Osteocyte (in vitro differentiated cells): ENCODE measurements at regions not wholly inside any gene's neighbourhood (a gene's known extent, or its start where the extent isn't known, plus 50 kb on each side); places are given as distances from the start of the nearest gene placed in this dataset.
"Not testable (repeated sequence)": the region's sequence is repeated elsewhere in the genome, so short reads cannot be mapped to it uniquely, and the experiment has no call there.

ENCODE experiments used
- DNase-seq: peaks from one replicate; pipeline ENCODE4 v3.0.0; 2021; ENCODE audit warnings: mixed read lengths; ENCODE audit not compliant: unreplicated experiment; ENCODE audit errors: extremely low spot score
- H3K27ac Mint-ChIP-seq: one replicate; pipeline ENCODE4 v1.8.0; 2021; ENCODE audit warnings: mild to moderate bottlenecking, mixed read lengths; ENCODE audit not compliant: unreplicated experiment
- H3K27me3 Mint-ChIP-seq: one replicate; pipeline ENCODE4 v1.8.0; 2021; ENCODE audit warnings: mixed read lengths; ENCODE audit not compliant: unreplicated experiment
- H3K36me3 Mint-ChIP-seq: one replicate; pipeline ENCODE4 v1.8.0; 2021; ENCODE audit warnings: mixed read lengths; ENCODE audit not compliant: unreplicated experiment
- H3K4me1 Mint-ChIP-seq: one replicate; pipeline ENCODE4 v1.8.0; 2021; ENCODE audit warnings: mixed read lengths; ENCODE audit not compliant: unreplicated experiment
- H3K4me3 Mint-ChIP-seq: one replicate; pipeline ENCODE4 v1.8.0; 2021; ENCODE audit warnings: mild to moderate bottlenecking, moderate library complexity, mixed read lengths; ENCODE audit not compliant: unreplicated experiment
- H3K9me3 Mint-ChIP-seq: one replicate; pipeline ENCODE4 v1.8.0; 2021; ENCODE audit warnings: mixed read lengths; ENCODE audit not compliant: unreplicated experiment
- TF ChIP-seq, protein P1 (sequence below): fragments of 200-600 bp; sonication (generic); IDR thresholded peaks from 2 replicates; pipeline ENCODE4 v1.5.0; 2021; ENCODE audit warnings: antibody characterized with exemption, mild to moderate bottlenecking, moderate library complexity

DNA sequence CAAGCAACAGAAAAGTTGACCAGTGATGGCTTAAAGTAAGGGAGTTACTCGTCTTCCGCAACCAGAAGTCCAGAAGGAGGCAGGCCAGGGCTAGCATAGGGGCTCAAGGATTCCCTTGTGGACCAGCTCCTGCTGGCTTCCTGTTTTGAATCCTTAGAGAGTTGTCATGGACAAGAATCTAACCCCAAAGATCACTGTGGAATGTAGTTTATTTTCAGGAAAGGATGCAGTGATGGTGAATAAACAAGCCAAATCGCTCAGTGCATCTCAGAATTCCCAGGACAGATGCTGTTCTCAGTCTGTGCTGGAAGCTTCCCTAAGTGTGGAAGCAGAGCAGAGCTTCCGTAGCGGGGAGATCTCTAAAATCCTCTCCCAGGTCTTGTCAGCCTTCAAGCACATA lies 311.3 kb downstream of the C12orf75 start:
- no peak overlapping the region for H3K27ac Mint-ChIP-seq
- TF ChIP-seq, protein P1, sequence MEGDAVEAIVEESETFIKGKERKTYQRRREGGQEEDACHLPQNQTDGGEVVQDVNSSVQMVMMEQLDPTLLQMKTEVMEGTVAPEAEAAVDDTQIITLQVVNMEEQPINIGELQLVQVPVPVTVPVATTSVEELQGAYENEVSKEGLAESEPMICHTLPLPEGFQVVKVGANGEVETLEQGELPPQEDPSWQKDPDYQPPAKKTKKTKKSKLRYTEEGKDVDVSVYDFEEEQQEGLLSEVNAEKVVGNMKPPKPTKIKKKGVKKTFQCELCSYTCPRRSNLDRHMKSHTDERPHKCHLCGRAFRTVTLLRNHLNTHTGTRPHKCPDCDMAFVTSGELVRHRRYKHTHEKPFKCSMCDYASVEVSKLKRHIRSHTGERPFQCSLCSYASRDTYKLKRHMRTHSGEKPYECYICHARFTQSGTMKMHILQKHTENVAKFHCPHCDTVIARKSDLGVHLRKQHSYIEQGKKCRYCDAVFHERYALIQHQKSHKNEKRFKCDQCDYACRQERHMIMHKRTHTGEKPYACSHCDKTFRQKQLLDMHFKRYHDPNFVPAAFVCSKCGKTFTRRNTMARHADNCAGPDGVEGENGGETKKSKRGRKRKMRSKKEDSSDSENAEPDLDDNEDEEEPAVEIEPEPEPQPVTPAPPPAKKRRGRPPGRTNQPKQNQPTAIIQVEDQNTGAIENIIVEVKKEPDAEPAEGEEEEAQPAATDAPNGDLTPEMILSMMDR: no peak
- H3K4me3 Mint-ChIP-seq: no peak overlapping the region
- no peaks in the 10 kb centered on the region for H3K27me3 Mint-ChIP-seq
- peaks cover 26% of the 10 kb centered on the region for H3K9me3 Mint-ChIP-seq
- DNase-seq: no peak
- H3K36me3 Mint-ChIP-seq: peaks cover 11% of the 10 kb centered on the region
- peaks cover 16% of the 10 kb centered on the region for H3K4me1 Mint-ChIP-seq

- Mint-ChIP-seq H3K36me3 (no peaks in the 10 kb centered on the region), H3K27ac (no peak overlapping the region), H3K4me3 (no peak overlapping the region), H3K4me1 (peaks cover 16% of the 10 kb centered on the region), H3K9me3 (peaks cover 8% of the 10 kb centered on the region), H3K27me3 (no peaks in the 10 kb centered on the region)
- DNase-seq: no peak
- TF ChIP-seq, protein P1: no peak
Observed at GRCh38 chr12:105644770-105645169, 314.3 kb downstream of the C12orf75 start.

- TF ChIP-seq, protein P1: no peak
- H3K4me1 Mint-ChIP-seq: peaks cover 10% of the 10 kb centered on the region
- no peaks in the 10 kb centered on the region for H3K36me3 Mint-ChIP-seq
- peaks cover 4% of the 10 kb centered on the region for H3K9me3 Mint-ChIP-seq
- no peak overlapping the region for H3K4me3 Mint-ChIP-seq
- H3K27ac Mint-ChIP-seq: no peak overlapping the region
- no peak for DNase-seq
- no peaks in the 10 kb centered on the region for H3K27me3 Mint-ChIP-seq
Observed at GRCh38 chr12:105654606-105655005, 324.1 kb downstream of the C12orf75 start.

DNA sequence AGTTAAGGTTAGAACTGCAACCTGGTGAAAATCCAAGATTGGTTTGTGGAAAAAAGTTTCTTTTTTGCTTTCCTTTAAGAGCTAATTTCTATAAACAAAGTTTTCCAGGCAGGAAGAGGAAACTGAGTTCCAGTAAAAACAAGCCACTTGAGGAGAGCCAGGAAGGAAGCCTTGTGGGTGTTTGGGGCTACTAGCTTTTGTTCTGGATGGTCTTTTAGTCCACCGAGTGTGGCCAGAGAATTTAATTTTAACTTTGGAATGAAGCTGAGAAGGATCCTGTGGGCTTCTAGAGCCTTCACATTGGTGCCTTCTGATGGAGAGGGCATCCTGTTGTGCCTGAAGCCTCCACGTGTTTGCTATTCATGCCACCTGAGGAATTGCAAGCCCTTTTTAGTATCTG lies 327.9 kb downstream of the C12orf75 start:
- no peak for DNase-seq
- H3K4me3 Mint-ChIP-seq: no peak overlapping the region
- H3K9me3 Mint-ChIP-seq: no peaks in the 10 kb centered on the region
- H3K27me3 Mint-ChIP-seq: no peaks in the 10 kb centered on the region
- H3K36me3 Mint-ChIP-seq: no peaks in the 10 kb centered on the region
- no peak overlapping the region for H3K27ac Mint-ChIP-seq
- peaks cover 4% of the 10 kb centered on the region for H3K4me1 Mint-ChIP-seq
- TF ChIP-seq, protein P1: no peak

DNA sequence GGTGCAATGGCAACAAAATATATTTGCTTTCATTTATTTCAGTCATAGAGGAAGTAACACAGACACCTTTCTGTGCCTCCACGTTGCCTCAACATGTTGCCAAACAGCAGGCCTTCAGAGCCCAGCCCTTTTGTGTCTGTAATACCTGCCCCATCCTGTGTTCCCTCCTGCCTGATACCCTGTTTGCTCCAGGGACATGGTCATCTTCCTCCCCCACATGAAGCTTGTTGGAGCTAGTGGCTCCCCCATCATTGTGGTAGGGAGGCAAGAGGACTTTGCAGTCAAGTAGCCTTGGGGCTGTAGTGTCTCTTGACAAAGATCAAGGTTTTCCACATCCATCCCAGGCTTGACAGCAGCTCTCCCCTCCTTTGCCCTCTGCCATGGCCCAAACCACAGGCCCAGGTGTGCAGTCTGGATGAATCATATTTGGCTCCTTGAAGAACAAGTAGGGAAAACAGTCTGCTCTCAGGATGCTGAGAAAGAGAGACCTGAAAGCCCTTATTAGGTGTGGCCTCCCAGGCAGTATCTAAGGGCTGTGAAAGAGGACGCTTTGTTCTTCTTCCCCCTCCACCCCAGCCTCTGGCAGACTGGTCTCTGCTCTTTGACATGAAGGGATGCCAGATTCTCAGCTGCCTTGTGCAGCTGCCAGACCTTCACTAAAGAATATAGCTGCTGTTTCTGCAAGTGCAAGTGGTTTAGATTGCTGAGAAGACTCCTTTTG lies 329.0 kb downstream of the C12orf75 start:
- no peaks in the 10 kb centered on the region for H3K9me3 Mint-ChIP-seq
- DNase-seq: no peak
- H3K4me3 Mint-ChIP-seq: no peak overlapping the region
- TF ChIP-seq, protein P1: no peak
- H3K27me3 Mint-ChIP-seq: no peaks in the 10 kb centered on the region
- H3K27ac Mint-ChIP-seq: no peak overlapping the region
- no peaks in the 10 kb centered on the region for H3K36me3 Mint-ChIP-seq
- H3K4me1 Mint-ChIP-seq: peaks cover 4% of the 10 kb centered on the region

DNA sequence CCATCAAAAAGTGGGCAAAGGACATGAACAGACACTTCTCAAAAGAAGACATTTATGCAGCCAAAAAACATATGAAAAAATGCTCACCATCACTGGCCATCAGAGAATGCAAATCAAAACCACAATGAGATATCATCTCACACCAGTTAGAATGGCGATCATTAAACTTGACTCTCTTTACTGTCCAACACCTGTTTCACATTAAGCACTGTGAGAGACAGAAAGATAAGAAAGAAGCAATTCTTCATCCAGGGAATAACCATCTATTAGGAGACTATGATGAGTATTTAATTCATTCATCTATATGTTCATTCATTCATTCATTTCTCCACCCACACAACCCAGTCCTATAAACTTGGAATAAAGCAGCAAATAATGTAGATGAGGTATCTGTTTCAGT lies 334.3 kb downstream of the C12orf75 start:
- DNase-seq, H3K9me3 Mint-ChIP-seq: not testable (repeated sequence)

More for the DNA sequence above, 334.3 kb downstream of the C12orf75 start:
- H3K4me3 Mint-ChIP-seq, H3K36me3 Mint-ChIP-seq, H3K4me1 Mint-ChIP-seq, H3K27ac Mint-ChIP-seq, H3K27me3 Mint-ChIP-seq: not testable (repeated sequence)
